LNCaP clone FGC (cell line): ENCODE measurements at regions not wholly inside any gene's neighbourhood (a gene's known extent, or its start where the extent isn't known, plus 50 kb on each side); places are given as distances from the start of the nearest gene placed in this dataset.
"Not testable (repeated sequence)": the region's sequence is repeated elsewhere in the genome, so short reads cannot be mapped to it uniquely, and the experiment has no call there.

Experiments
- DNase-seq: peaks from one replicate; pipeline ENCODE4 v3.0.0-alpha.2; 2011; ENCODE audit warnings: low read depth
- H3K4me3 ChIP-seq: 2 replicates; pipeline ENCODE4 v1.5.1; 2011; ENCODE audit warnings: mild to moderate bottlenecking, low read depth, low read length, control low read depth
- TF ChIP-seq, protein P1 (sequence below): IDR thresholded peaks from 2 replicates; pipeline ENCODE4 v1.5.1; 2012; ENCODE audit warnings: mild to moderate bottlenecking; ENCODE audit not compliant: control insufficient read depth, insufficient read depth; ENCODE audit errors: extremely low read depth

- DNase-seq = no peak
- TF ChIP-seq, protein P1, sequence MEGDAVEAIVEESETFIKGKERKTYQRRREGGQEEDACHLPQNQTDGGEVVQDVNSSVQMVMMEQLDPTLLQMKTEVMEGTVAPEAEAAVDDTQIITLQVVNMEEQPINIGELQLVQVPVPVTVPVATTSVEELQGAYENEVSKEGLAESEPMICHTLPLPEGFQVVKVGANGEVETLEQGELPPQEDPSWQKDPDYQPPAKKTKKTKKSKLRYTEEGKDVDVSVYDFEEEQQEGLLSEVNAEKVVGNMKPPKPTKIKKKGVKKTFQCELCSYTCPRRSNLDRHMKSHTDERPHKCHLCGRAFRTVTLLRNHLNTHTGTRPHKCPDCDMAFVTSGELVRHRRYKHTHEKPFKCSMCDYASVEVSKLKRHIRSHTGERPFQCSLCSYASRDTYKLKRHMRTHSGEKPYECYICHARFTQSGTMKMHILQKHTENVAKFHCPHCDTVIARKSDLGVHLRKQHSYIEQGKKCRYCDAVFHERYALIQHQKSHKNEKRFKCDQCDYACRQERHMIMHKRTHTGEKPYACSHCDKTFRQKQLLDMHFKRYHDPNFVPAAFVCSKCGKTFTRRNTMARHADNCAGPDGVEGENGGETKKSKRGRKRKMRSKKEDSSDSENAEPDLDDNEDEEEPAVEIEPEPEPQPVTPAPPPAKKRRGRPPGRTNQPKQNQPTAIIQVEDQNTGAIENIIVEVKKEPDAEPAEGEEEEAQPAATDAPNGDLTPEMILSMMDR = no peak
- no peak overlapping the region for H3K4me3 ChIP-seq
Observed at GRCh38 chr2:241966647-241967466, 97.3 kb downstream of the RTP5 start.

GRCh38 chr2:241967467-241968144 is 98.1 kb downstream of the RTP5 start:
- TF ChIP-seq, protein P1 = no peak
- no peak for DNase-seq
- no peak overlapping the region for H3K4me3 ChIP-seq

GRCh38 chr2:241968417-241968816 is 98.9 kb downstream of the RTP5 start:
- no peak overlapping the region for H3K4me3 ChIP-seq
- TF ChIP-seq, protein P1 = no peak
- DNase-seq = no peak

GRCh38 chr2:241969182-241969581 is 99.7 kb downstream of the RTP5 start:
- not testable (repeated sequence) for DNase-seq, H3K4me3 ChIP-seq

GRCh38 chr2:241970716-241971115 is 101.2 kb downstream of the RTP5 start:
- DNase-seq = no peak

DNA sequence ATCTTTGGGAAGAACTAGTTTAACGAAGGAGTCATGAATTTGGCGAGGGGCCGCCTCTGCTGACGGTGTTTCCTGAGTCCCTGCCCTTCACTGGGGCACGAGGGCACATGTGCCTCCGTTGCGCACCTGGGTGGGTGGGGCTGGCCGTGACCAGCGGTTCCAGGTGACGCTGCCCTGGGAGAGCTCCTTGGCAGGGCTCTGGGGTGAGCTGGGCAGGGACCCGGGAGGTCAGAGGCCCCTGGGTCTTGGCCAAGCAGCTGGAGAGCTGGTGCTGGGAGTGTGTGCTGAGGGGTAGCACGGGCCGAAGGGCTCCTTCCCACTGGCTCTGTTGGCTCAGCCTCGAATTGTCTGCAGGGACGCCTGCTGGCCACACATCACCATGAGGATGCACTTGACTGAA is 104.6 kb downstream of the RTP5 start:
- DNase-seq = no peak
- H3K4me3 ChIP-seq = no peak overlapping the region
- TF ChIP-seq, protein P1 = no peak

More at GRCh38 chr2:241970716-241971115, 101.2 kb downstream of the RTP5 start:
- TF ChIP-seq, protein P1 = no peak
- no peak overlapping the region for H3K4me3 ChIP-seq

- H3K4me3 ChIP-seq = no peak overlapping the region
- no peak for DNase-seq
- TF ChIP-seq, protein P1 = no peak
Observed at GRCh38 chr2:241974851-241975592, 105.5 kb downstream of the RTP5 start.
